ENCODE measurements at regions not wholly inside any gene's neighbourhood (a gene's known extent, or its start where the extent isn't known, plus 50 kb on each side); places are given as distances from the start of the nearest gene placed in this dataset.

- TF ChIP-seq, protein P1, sequence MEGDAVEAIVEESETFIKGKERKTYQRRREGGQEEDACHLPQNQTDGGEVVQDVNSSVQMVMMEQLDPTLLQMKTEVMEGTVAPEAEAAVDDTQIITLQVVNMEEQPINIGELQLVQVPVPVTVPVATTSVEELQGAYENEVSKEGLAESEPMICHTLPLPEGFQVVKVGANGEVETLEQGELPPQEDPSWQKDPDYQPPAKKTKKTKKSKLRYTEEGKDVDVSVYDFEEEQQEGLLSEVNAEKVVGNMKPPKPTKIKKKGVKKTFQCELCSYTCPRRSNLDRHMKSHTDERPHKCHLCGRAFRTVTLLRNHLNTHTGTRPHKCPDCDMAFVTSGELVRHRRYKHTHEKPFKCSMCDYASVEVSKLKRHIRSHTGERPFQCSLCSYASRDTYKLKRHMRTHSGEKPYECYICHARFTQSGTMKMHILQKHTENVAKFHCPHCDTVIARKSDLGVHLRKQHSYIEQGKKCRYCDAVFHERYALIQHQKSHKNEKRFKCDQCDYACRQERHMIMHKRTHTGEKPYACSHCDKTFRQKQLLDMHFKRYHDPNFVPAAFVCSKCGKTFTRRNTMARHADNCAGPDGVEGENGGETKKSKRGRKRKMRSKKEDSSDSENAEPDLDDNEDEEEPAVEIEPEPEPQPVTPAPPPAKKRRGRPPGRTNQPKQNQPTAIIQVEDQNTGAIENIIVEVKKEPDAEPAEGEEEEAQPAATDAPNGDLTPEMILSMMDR (IDR thresholded peaks at IDR 0.05; ENCODE audit: borderline replicate concordance, extremely low read depth, low read length, poor library complexity, severe bottlenecking), result no peak
- TF ChIP-seq EZH2 (IDR thresholded peaks at IDR 0.05; ENCODE audit: borderline replicate concordance, low read depth, low read length, severe bottlenecking), result no peak
Measured at GRCh38 chr5:30850866-30851265, 342.6 kb upstream of the CDH6 start.

Data from DND-41 (cell line).